IMR-90 (cell line): ENCODE measurements at regions not wholly inside any gene's neighbourhood (a gene's known extent, or its start where the extent isn't known, plus 50 kb on each side); places are given as distances from the start of the nearest gene placed in this dataset.

Source experiments
- ATAC-seq: fragments of 200-7000 bp; cut with Tn5 transposase; 2 replicates; pipeline ENCODE4 v1.9.1; 2020; ENCODE audit warnings: low read depth, mild to moderate bottlenecking, moderate library complexity
- BruUV-seq: library from RNA; stranded (reverse); fragments of 400-500 nt; replicated peaks from 2 replicates; lab custom pipeline; 2021; lab: Mats Ljungman, UMichigan
- CTCF ChIA-PET: fragments of 300-600 bp; formaldehyde crosslinking; extraction: SDS; loops from one replicate; lab custom pipeline; 2021; ENCODE audit warnings: antibody characterized with exemption; lab: Yijun Ruan, JAX
- POLR2A ChIA-PET: fragments of 300-600 bp; sonication (Branson Sonifier 250); formaldehyde crosslinking; loops from one replicate; lab custom pipeline; 2022; ENCODE audit warnings: antibody characterized with exemption; ENCODE audit not compliant: unreplicated experiment; lab: Charles Lee
- DNase-seq: peaks from one replicate; pipeline ENCODE4 v3.0.0; 2013
- H2AFZ ChIP-seq: replicated peaks from 2 replicates; pipeline ENCODE3; 2013; ENCODE audit warnings: low read length, mild to moderate bottlenecking; ENCODE audit not compliant: poor library complexity
- H2AK5ac ChIP-seq: 2 replicates; pipeline ENCODE4 v1.6.1; 2013; ENCODE audit warnings: low read depth, low read length, inconsistent platforms
- H2AK9ac ChIP-seq: replicated peaks from 2 replicates; pipeline ENCODE3; 2013; ENCODE audit warnings: mild to moderate bottlenecking, low read depth, low read length, moderate library complexity; ENCODE audit not compliant: poor library complexity
- H2BK120ac ChIP-seq: 2 replicates; pipeline ENCODE4 v1.6.1; 2013; ENCODE audit warnings: low read depth, low read length, inconsistent platforms
- H2BK15ac ChIP-seq: 3 replicates; pipeline ENCODE4 v1.6.1; 2013; ENCODE audit warnings: low read depth, low read length, inconsistent platforms
- H2BK20ac ChIP-seq: 2 replicates; pipeline ENCODE4 v1.6.1; 2013; ENCODE audit warnings: low read depth, mild to moderate bottlenecking, inconsistent platforms, low read length, moderate library complexity
- H2BK5ac ChIP-seq: 2 replicates; pipeline ENCODE4 v1.6.1; 2013; ENCODE audit warnings: mild to moderate bottlenecking, low read depth, low read length, inconsistent platforms; ENCODE audit not compliant: poor library complexity, severe bottlenecking
- H3K14ac ChIP-seq: replicated peaks from 2 replicates; pipeline ENCODE4 v1.6.1; 2013; ENCODE audit warnings: low read depth, low read length, inconsistent platforms
- H3K18ac ChIP-seq: 2 replicates; pipeline ENCODE4 v1.6.1; 2013; ENCODE audit warnings: low read depth, low read length, control low read depth
- H3K23ac ChIP-seq: 2 replicates; pipeline ENCODE4 v1.6.1; 2013; ENCODE audit warnings: low read depth, low read length, inconsistent platforms
- H3K27ac ChIP-seq: 2 replicates; pipeline ENCODE4 v1.5.1; 2013; ENCODE audit warnings: mild to moderate bottlenecking, control low read depth, low read length; ENCODE audit not compliant: insufficient read depth
- H3K27me3 ChIP-seq: 2 replicates; pipeline ENCODE4 v1.6.1; 2013; ENCODE audit warnings: low read length; ENCODE audit not compliant: control insufficient read depth, insufficient read depth
- H3K36me3 ChIP-seq: 2 replicates; pipeline ENCODE4 v1.6.1; 2013; ENCODE audit warnings: low read length, mixed read lengths; ENCODE audit not compliant: control insufficient read depth, insufficient read depth
- H3K4ac ChIP-seq: 2 replicates; pipeline ENCODE4 v1.6.1; 2013; ENCODE audit warnings: low read depth, low read length, inconsistent platforms
- H3K4me1 ChIP-seq: 2 replicates; pipeline ENCODE4 v1.6.1; 2013; ENCODE audit warnings: low read length, mixed read lengths; ENCODE audit not compliant: control insufficient read depth, insufficient read depth
- H3K4me2 ChIP-seq: 2 replicates; pipeline ENCODE4 v1.6.1; 2013; ENCODE audit warnings: low read depth, mild to moderate bottlenecking, control low read depth, low read length, moderate library complexity
- H3K4me3 ChIP-seq: 2 replicates; pipeline ENCODE4 v1.5.1; 2013; ENCODE audit warnings: low read depth, mild to moderate bottlenecking, control low read depth, low read length, moderate library complexity; ENCODE audit not compliant: insufficient read depth
- H3K56ac ChIP-seq: 2 replicates; pipeline ENCODE4 v1.6.1; 2013; ENCODE audit warnings: low read length, inconsistent platforms; ENCODE audit not compliant: insufficient read depth; ENCODE audit errors: extremely low read depth
- H3K79me1 ChIP-seq, 2 experiments: 2 replicates each; pipeline ENCODE4 v1.6.1; 2013; ENCODE audit warnings: low read length in 2 of 2, inconsistent platforms in 1 of 2, low read depth in 1 of 2
- H3K9ac ChIP-seq: 2 replicates; pipeline ENCODE4 v1.6.1; 2013; ENCODE audit warnings: low read depth, low read length, control low read depth
- H3K9me1 ChIP-seq: 2 replicates; pipeline ENCODE4 v1.6.1; 2013; ENCODE audit warnings: low read length, inconsistent platforms; ENCODE audit not compliant: insufficient read depth
- H3K9me3 ChIP-seq: 2 replicates; pipeline ENCODE4 v1.6.1; 2013; ENCODE audit warnings: low read length; ENCODE audit not compliant: control insufficient read depth, insufficient read depth
- H4K20me1 ChIP-seq: 2 replicates; pipeline ENCODE4 v1.6.1; 2013; ENCODE audit warnings: low read length, inconsistent platforms; ENCODE audit not compliant: insufficient read depth
- H4K5ac ChIP-seq: 2 replicates; pipeline ENCODE4 v1.6.1; 2013; ENCODE audit warnings: mild to moderate bottlenecking, low read depth, low read length, control low read depth
- H4K8ac ChIP-seq, 2 experiments: 2 replicates each; pipeline ENCODE4 v1.6.1; 2013; ENCODE audit warnings: low read depth in 2 of 2, low read length in 2 of 2, control low read depth in 1 of 2, inconsistent platforms in 1 of 2
- H4K91ac ChIP-seq: 2 replicates; pipeline ENCODE4 v1.6.1; 2013; ENCODE audit warnings: low read depth, low read length, inconsistent platforms; ENCODE audit not compliant: insufficient read depth
- MAZ ChIP-seq: IDR thresholded peaks from 2 replicates; pipeline ENCODE4 v1.6.1; 2012; ENCODE audit warnings: low read depth, mild to moderate bottlenecking, low read length, improper control_type of control experiment, moderate library complexity, borderline replicate concordance
- MXI1 ChIP-seq: IDR thresholded peaks from 2 replicates; pipeline ENCODE4 v1.6.1; 2012; ENCODE audit warnings: low read depth, mild to moderate bottlenecking, low read length, moderate library complexity, borderline replicate concordance
- NFE2L2 ChIP-seq: fragments of 150-350 bp; IDR thresholded peaks from 2 replicates; pipeline ENCODE4 v1.6.1; 2016; ENCODE audit warnings: low read depth, mild to moderate bottlenecking, low read length
- whole genome bisulfite sequencing, 2 experiments: methylation state at CpG; one replicate each; pipeline versions ENCODE4 v1.1.5 to v1.1.7; 2013; ENCODE audit warnings: missing lambda C conversion rate in 2 of 2; ENCODE audit not compliant: insufficient read length in 1 of 2; ENCODE audit errors: extremely low coverage in 2 of 2; 5-methylcytosine and 5-hydroxymethylcytosine counted together
- dilution Hi-C: fragments of 300-500 bp; cut with HindIII; formaldehyde crosslinking; loops from one replicate; pipeline ENCODE4 v1.14.3; 2018; ENCODE audit warnings: low sequenced_read_pairs; ENCODE audit not compliant: unreplicated experiment
- in situ Hi-C: fragments of 300-500 bp; cut with MboI; formaldehyde crosslinking; loops from 3 replicates; pipeline ENCODE4 v1.14.3; 2019; ENCODE audit warnings: low sequenced_read_pairs, inconsistent platforms, mixed read lengths
- intact Hi-C: fragments of 100-400 bp; cut with micrococcal nuclease; formaldehyde crosslinking; loops from 2 replicates; pipeline ENCODE4 v1.10.0; 2022
- TF ChIP-seq, protein P1 (sequence below): conservative IDR thresholded peaks from 2 replicates; pipeline ENCODE4 v1.5.1; 2012; ENCODE audit warnings: mild to moderate bottlenecking, low read depth, low read length, improper control_type of control experiment

DNA sequence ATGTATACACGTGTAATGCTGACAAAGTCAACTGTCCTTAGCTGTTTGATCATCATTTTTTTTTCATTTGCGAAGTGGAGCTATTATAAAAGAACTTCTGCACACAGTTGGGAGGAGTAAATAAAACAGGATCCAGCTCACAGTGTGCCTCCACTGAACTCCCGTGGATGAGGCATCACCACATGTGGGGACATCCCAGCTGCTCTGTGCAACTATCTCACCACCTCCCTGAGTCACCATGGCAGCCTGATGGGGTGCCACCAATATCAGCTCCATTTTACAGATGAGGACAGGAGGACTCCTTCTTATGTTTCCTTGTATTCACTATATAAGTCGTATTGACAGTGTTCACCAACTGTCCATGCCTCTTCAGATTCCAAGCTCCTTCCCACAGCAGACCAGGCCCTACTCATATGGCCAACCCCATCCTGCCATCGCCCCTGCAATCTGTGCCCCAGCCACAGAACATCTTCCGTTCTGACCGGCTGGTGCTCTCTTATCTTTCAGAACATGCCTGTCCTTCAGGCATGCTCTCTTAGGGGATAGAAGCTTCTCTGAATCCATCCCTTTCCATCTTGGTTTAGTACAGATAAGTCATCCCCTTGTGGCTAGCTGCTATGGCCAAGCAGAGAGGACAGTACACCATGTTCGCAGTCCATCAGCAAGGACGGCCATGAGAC lies 288.1 kb downstream of the RNF144A start:
- Histone ChIP-seq H3K4me1 (no peaks in the 10 kb centered on the region), H3K4ac (no peak overlapping the region), H3K79me1 (no peaks in the 10 kb centered on the region), H4K91ac (no peak overlapping the region), H3K4me3 (no peak overlapping the region), H3K9me1 (no peaks in the 10 kb centered on the region), H3K23ac (no peak overlapping the region), H2BK15ac (no peak overlapping the region), H4K20me1 (no peaks in the 10 kb centered on the region), H3K18ac (no peak overlapping the region), H3K27ac (no peak overlapping the region), H3K56ac (no peak overlapping the region), H2AK9ac (no peak overlapping the region), H4K8ac (no peak overlapping the region), H2BK20ac (no peak overlapping the region), H3K27me3 (no peaks in the 10 kb centered on the region), H2AFZ (no peak overlapping the region), H3K9ac (no peak overlapping the region), H4K5ac (no peak overlapping the region), H3K14ac (no peak overlapping the region), H3K9me3 (peaks cover 2% of the 10 kb centered on the region; the same call in 1 of the 2 replicates), H2AK5ac (no peak overlapping the region), H2BK120ac (no peak overlapping the region), H3K36me3 (no peaks in the 10 kb centered on the region), H3K4me2 (no peak overlapping the region), H2BK5ac (no peak overlapping the region)
- DNase-seq (no peak), ATAC-seq (no peak)
- no TSS peak for BruUV-seq
- dilution Hi-C loops, result no loop called here
- in situ Hi-C loops, result loop anchor here (25.0 kb wide), 1 partner anchor 1557 kb away; no protein-coding TSS in a partner anchor
- ChIA-PET CTCF (no interaction called here), POLR2A (no interaction called here)
- TF ChIP-seq NFE2L2 (no peak), MAZ (no peak), MXI1 (no peak)
- TF ChIP-seq, protein P1, sequence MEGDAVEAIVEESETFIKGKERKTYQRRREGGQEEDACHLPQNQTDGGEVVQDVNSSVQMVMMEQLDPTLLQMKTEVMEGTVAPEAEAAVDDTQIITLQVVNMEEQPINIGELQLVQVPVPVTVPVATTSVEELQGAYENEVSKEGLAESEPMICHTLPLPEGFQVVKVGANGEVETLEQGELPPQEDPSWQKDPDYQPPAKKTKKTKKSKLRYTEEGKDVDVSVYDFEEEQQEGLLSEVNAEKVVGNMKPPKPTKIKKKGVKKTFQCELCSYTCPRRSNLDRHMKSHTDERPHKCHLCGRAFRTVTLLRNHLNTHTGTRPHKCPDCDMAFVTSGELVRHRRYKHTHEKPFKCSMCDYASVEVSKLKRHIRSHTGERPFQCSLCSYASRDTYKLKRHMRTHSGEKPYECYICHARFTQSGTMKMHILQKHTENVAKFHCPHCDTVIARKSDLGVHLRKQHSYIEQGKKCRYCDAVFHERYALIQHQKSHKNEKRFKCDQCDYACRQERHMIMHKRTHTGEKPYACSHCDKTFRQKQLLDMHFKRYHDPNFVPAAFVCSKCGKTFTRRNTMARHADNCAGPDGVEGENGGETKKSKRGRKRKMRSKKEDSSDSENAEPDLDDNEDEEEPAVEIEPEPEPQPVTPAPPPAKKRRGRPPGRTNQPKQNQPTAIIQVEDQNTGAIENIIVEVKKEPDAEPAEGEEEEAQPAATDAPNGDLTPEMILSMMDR, result no peak
- intact Hi-C loops, result no loop called here
- WGBS, 2 experiments, result 33% methylated on average over 1 of the region's 9 CpGs; no CpG with 5 or more reads in 1 of the 2 experiments
